Parathyroid adenoma (tissue), 2 donors: ENCODE measurements at regions not wholly inside any gene's neighbourhood (a gene's known extent, or its start where the extent isn't known, plus 50 kb on each side); places are given as distances from the start of the nearest gene placed in this dataset.

Experiments
- H2AFZ ChIP-seq: fragments of 300-600 bp; sonication (generic); one replicate; pipeline ENCODE4 v1.7.0; 2017; ENCODE audit warnings: antibody characterized with exemption, mild to moderate bottlenecking
- H3K27ac ChIP-seq: fragments of 300-600 bp; sonication (generic); one replicate; pipeline ENCODE4 v1.7.0; 2017
- H3K27me3 ChIP-seq: fragments of 300-600 bp; sonication (generic); one replicate; pipeline ENCODE4 v1.7.0; 2017; ENCODE audit warnings: low read length; ENCODE audit not compliant: control insufficient read depth, insufficient read depth
- H3K36me3 ChIP-seq: fragments of 300-600 bp; sonication (generic); one replicate; pipeline ENCODE4 v1.7.0; 2017; ENCODE audit warnings: low read length; ENCODE audit not compliant: control insufficient read depth, insufficient read depth
- H3K4me1 ChIP-seq: fragments of 300-600 bp; sonication (generic); one replicate; pipeline ENCODE4 v1.7.0; 2017; ENCODE audit warnings: control low read depth
- H3K4me2 ChIP-seq: fragments of 300-600 bp; sonication (generic); one replicate; pipeline ENCODE4 v1.7.0; 2017; ENCODE audit warnings: low read length
- H3K4me3 ChIP-seq: fragments of 300-600 bp; sonication (generic); one replicate; pipeline ENCODE4 v1.7.0; 2017; ENCODE audit warnings: low read depth, low read length
- H3K79me2 ChIP-seq: fragments of 300-600 bp; sonication (generic); one replicate; pipeline ENCODE4 v1.7.0; 2017; ENCODE audit warnings: control low read depth
- H3K9ac ChIP-seq: fragments of 300-600 bp; sonication (generic); one replicate; pipeline ENCODE4 v1.7.0; 2017; ENCODE audit warnings: mild to moderate bottlenecking
- H3K9me3 ChIP-seq: fragments of 300-600 bp; sonication (generic); one replicate; pipeline ENCODE4 v1.7.0; 2017; ENCODE audit warnings: low read length; ENCODE audit not compliant: control insufficient read depth
- TF ChIP-seq, protein P1 (sequence below): fragments of 300-600 bp; sonication (generic); IDR thresholded peaks from one replicate; pipeline ENCODE4 v1.7.0; 2017; ENCODE audit warnings: antibody characterized with exemption, mild to moderate bottlenecking
- donor health status: primary hyperparathyroidism.

- H3K79me2 ChIP-seq = no peaks in the 10 kb centered on the region
- TF ChIP-seq, protein P1, sequence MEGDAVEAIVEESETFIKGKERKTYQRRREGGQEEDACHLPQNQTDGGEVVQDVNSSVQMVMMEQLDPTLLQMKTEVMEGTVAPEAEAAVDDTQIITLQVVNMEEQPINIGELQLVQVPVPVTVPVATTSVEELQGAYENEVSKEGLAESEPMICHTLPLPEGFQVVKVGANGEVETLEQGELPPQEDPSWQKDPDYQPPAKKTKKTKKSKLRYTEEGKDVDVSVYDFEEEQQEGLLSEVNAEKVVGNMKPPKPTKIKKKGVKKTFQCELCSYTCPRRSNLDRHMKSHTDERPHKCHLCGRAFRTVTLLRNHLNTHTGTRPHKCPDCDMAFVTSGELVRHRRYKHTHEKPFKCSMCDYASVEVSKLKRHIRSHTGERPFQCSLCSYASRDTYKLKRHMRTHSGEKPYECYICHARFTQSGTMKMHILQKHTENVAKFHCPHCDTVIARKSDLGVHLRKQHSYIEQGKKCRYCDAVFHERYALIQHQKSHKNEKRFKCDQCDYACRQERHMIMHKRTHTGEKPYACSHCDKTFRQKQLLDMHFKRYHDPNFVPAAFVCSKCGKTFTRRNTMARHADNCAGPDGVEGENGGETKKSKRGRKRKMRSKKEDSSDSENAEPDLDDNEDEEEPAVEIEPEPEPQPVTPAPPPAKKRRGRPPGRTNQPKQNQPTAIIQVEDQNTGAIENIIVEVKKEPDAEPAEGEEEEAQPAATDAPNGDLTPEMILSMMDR = no peak
Measured at GRCh38 chr5:122653087-122654017, 121.5 kb upstream of the SNX2 start.

GRCh38 chr5:122656160-122656559 lies 118.7 kb upstream of the SNX2 start:
- Histone ChIP-seq H3K36me3 (no peaks in the 10 kb centered on the region), H3K9me3 (no peaks in the 10 kb centered on the region), H3K4me2 (no peak overlapping the region), H3K79me2 (no peaks in the 10 kb centered on the region), H3K27ac (no peak overlapping the region), H3K4me1 (no peaks in the 10 kb centered on the region), H3K9ac (no peak overlapping the region), H3K4me3 (no peak overlapping the region), H3K27me3 (no peaks in the 10 kb centered on the region), H2AFZ (no peak overlapping the region)
- TF ChIP-seq, protein P1 = no peak

More at GRCh38 chr5:122653087-122654017, 121.5 kb upstream of the SNX2 start:
- H3K4me1 ChIP-seq = no peaks in the 10 kb centered on the region
- H3K27me3 ChIP-seq = no peaks in the 10 kb centered on the region
- no peak overlapping the region for H3K9ac ChIP-seq
- no peaks in the 10 kb centered on the region for H3K9me3 ChIP-seq
- H3K4me3 ChIP-seq = no peak overlapping the region
- no peak overlapping the region for H3K4me2 ChIP-seq
- H3K27ac ChIP-seq = no peak overlapping the region
- no peaks in the 10 kb centered on the region for H3K36me3 ChIP-seq
- H2AFZ ChIP-seq = no peak overlapping the region

DNA sequence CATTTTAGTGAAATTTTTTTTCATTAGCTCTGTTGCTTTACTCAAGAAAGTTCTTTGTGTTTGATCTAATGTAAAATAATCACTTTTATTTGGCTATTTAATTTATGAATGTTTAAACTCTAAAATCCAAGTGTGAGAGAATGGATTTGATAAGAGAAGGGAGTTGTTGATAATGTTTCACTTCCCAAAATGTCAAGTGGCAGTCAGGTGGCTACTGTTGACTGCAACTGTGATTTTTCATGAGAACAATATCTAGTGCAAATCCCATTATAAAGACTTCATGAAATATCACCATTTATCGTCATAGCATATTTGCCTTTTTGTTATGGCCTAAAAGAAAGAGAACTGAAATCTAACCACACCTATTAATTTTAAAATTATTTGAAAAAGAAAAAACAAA lies 118.3 kb upstream of the SNX2 start:
- Histone ChIP-seq H3K9ac (no peak overlapping the region), H3K9me3 (no peaks in the 10 kb centered on the region), H3K27me3 (no peaks in the 10 kb centered on the region), H3K27ac (no peak overlapping the region), H3K4me2 (no peak overlapping the region), H3K79me2 (no peaks in the 10 kb centered on the region), H3K4me1 (no peaks in the 10 kb centered on the region), H3K36me3 (no peaks in the 10 kb centered on the region), H2AFZ (no peak overlapping the region), H3K4me3 (no peak overlapping the region)
- TF ChIP-seq, protein P1 = no peak

- H3K4me3 ChIP-seq = no peak overlapping the region
- no peak overlapping the region for H2AFZ ChIP-seq
- no peak overlapping the region for H3K4me2 ChIP-seq
- TF ChIP-seq, protein P1 = no peak
- H3K79me2 ChIP-seq = no peaks in the 10 kb centered on the region
- H3K36me3 ChIP-seq = no peaks in the 10 kb centered on the region
- no peaks in the 10 kb centered on the region for H3K27me3 ChIP-seq
- no peaks in the 10 kb centered on the region for H3K9me3 ChIP-seq
- no peak overlapping the region for H3K9ac ChIP-seq
- no peaks in the 10 kb centered on the region for H3K4me1 ChIP-seq
- H3K27ac ChIP-seq = no peak overlapping the region
Measured at GRCh38 chr5:122661496-122662180, 113.2 kb upstream of the SNX2 start.
